Activated CD4-positive, alpha-beta T cell treated with anti-CD3 and anti-CD28 coated beads, Interleukin-2, Interleukin-6, amounts not matched to agents 100 ng/mL and 50 ng/mL, durations not matched to agents 16 hours and 8 hours (primary cell): ENCODE measurements at regions not wholly inside any gene's neighbourhood (a gene's known extent, or its start where the extent isn't known, plus 50 kb on each side); places are given as distances from the start of the nearest gene placed in this dataset.

Source experiments
- DNase-seq: peaks from one replicate; pipeline ENCODE4 v3.0.0-alpha.2; 2020

GRCh38 chr1:243910607-243911006 is 60.6 kb upstream of the AKT3 start:
- DNase-seq, result no peak

GRCh38 chr1:243903895-243904294 is 53.9 kb upstream of the AKT3 start:
- no peak for DNase-seq

- DNase-seq, result no peak
Measured at GRCh38 chr1:243903041-243903440, 53.0 kb upstream of the AKT3 start.

DNA sequence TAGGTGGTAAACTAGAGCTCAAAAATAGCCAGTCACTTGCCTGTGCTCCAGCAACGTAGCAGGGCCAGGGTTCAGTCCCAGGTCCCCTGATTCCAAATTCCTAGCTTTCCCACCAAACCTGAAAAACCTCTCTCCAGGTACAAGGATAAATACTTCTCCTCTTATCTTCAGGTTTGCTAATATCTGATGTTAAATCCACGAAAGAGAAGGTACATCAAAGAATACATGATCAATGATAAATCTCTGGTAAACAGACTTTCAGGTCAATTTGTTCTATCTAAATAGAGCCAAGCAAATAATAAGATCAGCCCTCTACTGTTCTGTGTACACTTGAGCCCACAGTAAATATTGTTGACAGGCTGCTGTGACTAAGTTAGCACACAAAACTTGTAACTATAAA is 52.1 kb upstream of the AKT3 start:
- DNase-seq, result no peak
